ENCODE measurements at regions not wholly inside any gene's neighbourhood (a gene's known extent, or its start where the extent isn't known, plus 50 kb on each side); places are given as distances from the start of the nearest gene placed in this dataset.
"Not testable (repeated sequence)": the region's sequence is repeated elsewhere in the genome, so short reads cannot be mapped to it uniquely, and the experiment has no call there.

- Histone ChIP-seq H3K4me3 (no peak overlapping the region), H3K9me3 (replicated peaks) (no peaks in the 10 kb centered on the region), H3K4me1 (no peaks in the 10 kb centered on the region), H3K36me3 (no peaks in the 10 kb centered on the region), H3K27me3 (ENCODE audit: low read depth) (peaks cover 48% of the 10 kb centered on the region), H3K27ac (replicated peaks) (no peak overlapping the region)
- intact Hi-C loops (cut with micrococcal nuclease) = no loop called here
- TF ChIP-seq, protein P1, sequence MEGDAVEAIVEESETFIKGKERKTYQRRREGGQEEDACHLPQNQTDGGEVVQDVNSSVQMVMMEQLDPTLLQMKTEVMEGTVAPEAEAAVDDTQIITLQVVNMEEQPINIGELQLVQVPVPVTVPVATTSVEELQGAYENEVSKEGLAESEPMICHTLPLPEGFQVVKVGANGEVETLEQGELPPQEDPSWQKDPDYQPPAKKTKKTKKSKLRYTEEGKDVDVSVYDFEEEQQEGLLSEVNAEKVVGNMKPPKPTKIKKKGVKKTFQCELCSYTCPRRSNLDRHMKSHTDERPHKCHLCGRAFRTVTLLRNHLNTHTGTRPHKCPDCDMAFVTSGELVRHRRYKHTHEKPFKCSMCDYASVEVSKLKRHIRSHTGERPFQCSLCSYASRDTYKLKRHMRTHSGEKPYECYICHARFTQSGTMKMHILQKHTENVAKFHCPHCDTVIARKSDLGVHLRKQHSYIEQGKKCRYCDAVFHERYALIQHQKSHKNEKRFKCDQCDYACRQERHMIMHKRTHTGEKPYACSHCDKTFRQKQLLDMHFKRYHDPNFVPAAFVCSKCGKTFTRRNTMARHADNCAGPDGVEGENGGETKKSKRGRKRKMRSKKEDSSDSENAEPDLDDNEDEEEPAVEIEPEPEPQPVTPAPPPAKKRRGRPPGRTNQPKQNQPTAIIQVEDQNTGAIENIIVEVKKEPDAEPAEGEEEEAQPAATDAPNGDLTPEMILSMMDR (IDR thresholded peaks at IDR 0.05; ENCODE audit: borderline replicate concordance) = no peak
- DNase-seq = no peak
Measured at GRCh38 chr10:2899246-2899951, 167.9 kb upstream of the PFKP start.

- intact Hi-C loops (cut with micrococcal nuclease) = no loop called here
- H3K4me3 ChIP-seq = no peak overlapping the region
- H3K27me3 ChIP-seq (ENCODE audit: low read depth) = peaks cover 44% of the 10 kb centered on the region
- no peaks in the 10 kb centered on the region for H3K9me3 ChIP-seq (replicated peaks)
- DNase-seq = no peak
- TF ChIP-seq, protein P1 (IDR thresholded peaks at IDR 0.05; ENCODE audit: borderline replicate concordance) = no peak
- no peaks in the 10 kb centered on the region for H3K4me1 ChIP-seq
- H3K36me3 ChIP-seq = no peaks in the 10 kb centered on the region
- H3K27ac ChIP-seq (replicated peaks) = no peak overlapping the region
Measured at GRCh38 chr10:2898509-2898860, 168.9 kb upstream of the PFKP start.

DNA sequence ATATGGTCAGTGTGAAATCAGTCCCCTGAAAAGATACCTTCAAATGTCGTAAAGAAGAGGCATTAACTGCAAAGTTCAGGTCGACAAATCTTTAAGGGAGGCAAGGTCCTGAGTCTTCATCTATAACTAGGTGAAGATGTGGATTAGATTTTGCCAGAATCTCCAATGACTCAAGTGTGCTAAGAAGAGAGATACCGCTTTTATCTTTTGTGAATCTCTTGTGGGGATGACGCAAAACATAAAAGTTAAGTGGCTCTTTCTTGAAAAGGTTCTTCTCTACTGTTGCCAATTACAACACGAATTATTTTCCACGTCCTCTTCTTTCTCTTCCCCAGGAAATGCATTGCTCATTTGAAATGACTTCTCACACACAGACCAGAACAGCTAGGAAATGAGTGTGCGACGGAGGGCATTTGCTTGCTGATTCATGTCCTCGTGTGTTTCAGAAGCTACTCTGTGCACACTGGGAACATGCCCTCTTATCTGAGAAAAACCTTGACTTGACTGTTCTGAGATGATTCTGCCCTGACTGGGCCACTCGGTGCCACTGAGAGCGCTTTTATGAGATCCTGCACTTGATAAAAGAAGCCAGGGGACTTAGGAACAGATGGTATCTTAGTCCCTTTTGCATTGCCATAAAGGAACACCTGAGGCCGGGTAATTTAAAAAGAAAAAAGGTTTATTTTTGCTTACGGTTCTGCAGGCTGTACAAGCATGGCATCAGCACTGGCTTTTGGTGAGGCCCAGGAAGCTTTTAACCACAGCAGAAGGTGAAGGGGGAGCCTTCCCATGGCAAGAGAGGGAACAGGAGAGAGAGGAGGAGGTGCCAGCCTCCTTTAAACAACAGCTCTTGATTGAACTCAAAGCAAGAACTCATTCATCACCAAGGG is 169.5 kb upstream of the PFKP start:
- Histone ChIP-seq H3K36me3 (no peaks in the 10 kb centered on the region), H3K4me1 (no peaks in the 10 kb centered on the region), H3K9me3 (replicated peaks) (no peaks in the 10 kb centered on the region), H3K27me3 (ENCODE audit: low read depth) (peaks cover 44% of the 10 kb centered on the region), H3K4me3 (no peak overlapping the region), H3K27ac (replicated peaks) (no peak overlapping the region)
- TF ChIP-seq, protein P1 (IDR thresholded peaks at IDR 0.05; ENCODE audit: borderline replicate concordance) = no peak
- DNase-seq = no peak
- intact Hi-C loops (cut with micrococcal nuclease) = no loop called here

GRCh38 chr10:2896334-2896733 is 171.0 kb upstream of the PFKP start:
- H3K4me1 ChIP-seq; H3K9me3 ChIP-seq (replicated peaks); H3K4me3 ChIP-seq; H3K36me3 ChIP-seq; H3K27ac ChIP-seq (replicated peaks); intact Hi-C loops (cut with micrococcal nuclease); DNase-seq: not testable (repeated sequence)
- H3K27me3 ChIP-seq (ENCODE audit: low read depth) = peaks cover 45% of the 10 kb centered on the region

- no peak overlapping the region for H3K4me3 ChIP-seq
- TF ChIP-seq, protein P1 (IDR thresholded peaks at IDR 0.05; ENCODE audit: borderline replicate concordance) = no peak
- DNase-seq = no peak
- H3K27me3 ChIP-seq (ENCODE audit: low read depth) = peaks cover 47% of the 10 kb centered on the region
- no peaks in the 10 kb centered on the region for H3K36me3 ChIP-seq
- no peaks in the 10 kb centered on the region for H3K9me3 ChIP-seq (replicated peaks)
- H3K4me1 ChIP-seq = no peaks in the 10 kb centered on the region
- no peak overlapping the region for H3K27ac ChIP-seq (replicated peaks)
- intact Hi-C loops (cut with micrococcal nuclease) = no loop called here
Measured at GRCh38 chr10:2895594-2896196, 171.7 kb upstream of the PFKP start.

Measured in left ventricle myocardium inferior (tissue), 1 donor.